ENCODE measurements at regions not wholly inside any gene's neighbourhood (a gene's known extent, or its start where the extent isn't known, plus 50 kb on each side); places are given as distances from the start of the nearest gene placed in this dataset.
"Not testable (repeated sequence)": the region's sequence is repeated elsewhere in the genome, so short reads cannot be mapped to it uniquely, and the experiment has no call there.

- no peak for DNase-seq (ENCODE audit: low spot score)
- no peak for TF ChIP-seq CTCF (IDR thresholded peaks at IDR 0.05; ENCODE audit: extremely low read depth, missing control alignments)
Measured at GRCh38 chr1:221963742-221964141, 221.9 kb upstream of the DUSP10 start.

- DNase-seq (ENCODE audit: low spot score): no peak
- TF ChIP-seq CTCF (IDR thresholded peaks at IDR 0.05; ENCODE audit: extremely low read depth, missing control alignments): no peak
Measured at GRCh38 chr1:221962385-221962784, 220.5 kb upstream of the DUSP10 start.

- peak; percentile 23 for DNase-seq (ENCODE audit: low spot score)
- no peak for TF ChIP-seq CTCF (IDR thresholded peaks at IDR 0.05; ENCODE audit: extremely low read depth, missing control alignments)
Measured at GRCh38 chr1:221961532-221962292, 219.8 kb upstream of the DUSP10 start.

- DNase-seq (ENCODE audit: low spot score): not testable (repeated sequence)
Measured at GRCh38 chr1:221958161-221958562, 216.3 kb upstream of the DUSP10 start.

- DNase-seq (ENCODE audit: low spot score): not testable (repeated sequence)
Measured at GRCh38 chr1:221957350-221957749, 215.5 kb upstream of the DUSP10 start.

- no peak for TF ChIP-seq CTCF (IDR thresholded peaks at IDR 0.05; ENCODE audit: extremely low read depth, missing control alignments)
- no peak for DNase-seq (ENCODE audit: low spot score)
Measured at GRCh38 chr1:221949996-221950395, 208.1 kb upstream of the DUSP10 start.

- TF ChIP-seq CTCF (IDR thresholded peaks at IDR 0.05; ENCODE audit: extremely low read depth, missing control alignments): no peak
- DNase-seq (ENCODE audit: low spot score): no peak
Measured at GRCh38 chr1:221948459-221948858, 206.6 kb upstream of the DUSP10 start.

- no peak for DNase-seq (ENCODE audit: low spot score)
- no peak for TF ChIP-seq CTCF (IDR thresholded peaks at IDR 0.05; ENCODE audit: extremely low read depth, missing control alignments)
Measured at GRCh38 chr1:221947731-221948130, 205.8 kb upstream of the DUSP10 start.

All from GM20000 (cell line).